Astrocyte (in vitro differentiated cells and primary cell): ENCODE measurements at regions not wholly inside any gene's neighbourhood (a gene's known extent, or its start where the extent isn't known, plus 50 kb on each side); places are given as distances from the start of the nearest gene placed in this dataset.

Experiments
- DNase-seq: peaks from one replicate; pipeline ENCODE4 v3.0.0-alpha.2; 2010; ENCODE audit warnings: low read depth
- FAIRE-seq: peaks from 2 replicates; lab custom pipeline; 2011; peaks lifted over from hg19 to GRCh38; lab: Jason Lieb, UNC
- H2AFZ ChIP-seq: 2 replicates; pipeline ENCODE4 v1.6.0; 2012; ENCODE audit warnings: low read depth, low read length, inconsistent platforms
- H3K27ac ChIP-seq: 2 replicates; pipeline ENCODE4 v1.5.1; 2011; ENCODE audit warnings: low read depth, low read length, inconsistent platforms
- H3K27me3 ChIP-seq: 2 replicates; pipeline ENCODE4 v1.6.0; 2011; ENCODE audit warnings: low read length, inconsistent platforms; ENCODE audit not compliant: insufficient read depth
- H3K36me3 ChIP-seq: 2 replicates; pipeline ENCODE4 v1.5.1; 2011; ENCODE audit warnings: low read length, inconsistent platforms; ENCODE audit not compliant: insufficient read depth
- H3K4me1 ChIP-seq: 2 replicates; pipeline ENCODE4 v1.5.1; 2011; ENCODE audit warnings: low read length, inconsistent platforms; ENCODE audit not compliant: insufficient read depth
- H3K4me2 ChIP-seq: 2 replicates; pipeline ENCODE4 v1.6.0; 2012; ENCODE audit warnings: low read length, inconsistent platforms
- H3K4me3 ChIP-seq: 2 replicates; pipeline ENCODE4 v1.5.1; 2011; ENCODE audit warnings: low read depth, mild to moderate bottlenecking, low read length, inconsistent platforms; ENCODE audit not compliant: insufficient read depth
- H3K79me2 ChIP-seq: 2 replicates; pipeline ENCODE4 v1.6.0; 2012; ENCODE audit warnings: mild to moderate bottlenecking, low read length, inconsistent platforms; ENCODE audit not compliant: insufficient read depth
- H3K9ac ChIP-seq: 2 replicates; pipeline ENCODE4 v1.6.0; 2012; ENCODE audit warnings: mild to moderate bottlenecking, low read length, inconsistent platforms
- H3K9me3 ChIP-seq: 2 replicates; pipeline ENCODE4 v1.5.1; 2012; ENCODE audit warnings: low read depth, mild to moderate bottlenecking, low read length, inconsistent platforms; ENCODE audit not compliant: insufficient read depth
- H4K20me1 ChIP-seq: 2 replicates; pipeline ENCODE4 v1.6.0; 2012; ENCODE audit warnings: low read length, inconsistent platforms; ENCODE audit not compliant: insufficient read depth
- H3K27ac Mint-ChIP-seq: one replicate; pipeline ENCODE4 v1.8.0; 2021; ENCODE audit warnings: mild to moderate bottlenecking, mixed read lengths; ENCODE audit not compliant: unreplicated experiment
- H3K27me3 Mint-ChIP-seq: one replicate; pipeline ENCODE4 v1.8.0; 2021; ENCODE audit warnings: low read depth, mixed read lengths; ENCODE audit not compliant: unreplicated experiment
- H3K36me3 Mint-ChIP-seq: one replicate; pipeline ENCODE4 v1.8.0; 2021; ENCODE audit warnings: low read depth, mixed read lengths; ENCODE audit not compliant: unreplicated experiment
- H3K4me1 Mint-ChIP-seq: one replicate; pipeline ENCODE4 v1.8.0; 2021; ENCODE audit warnings: low read depth, mixed read lengths; ENCODE audit not compliant: unreplicated experiment
- H3K4me3 Mint-ChIP-seq: one replicate; pipeline ENCODE4 v1.8.0; 2021; ENCODE audit warnings: mild to moderate bottlenecking, moderate library complexity, mixed read lengths; ENCODE audit not compliant: unreplicated experiment
- H3K9me3 Mint-ChIP-seq: one replicate; pipeline ENCODE4 v1.8.0; 2021; ENCODE audit warnings: mild to moderate bottlenecking, mixed read lengths; ENCODE audit not compliant: unreplicated experiment
- CTCF ChIP-seq: IDR thresholded peaks from 2 replicates; pipeline ENCODE4 v1.5.1; 2011; ENCODE audit warnings: low read depth, mild to moderate bottlenecking, inconsistent platforms, low read length, moderate library complexity; ENCODE audit not compliant: insufficient read depth
- EZH2 ChIP-seq: IDR thresholded peaks from 2 replicates; pipeline ENCODE4 v1.6.1; 2012; ENCODE audit warnings: mild to moderate bottlenecking, low read length, inconsistent platforms; ENCODE audit not compliant: insufficient read depth

- H3K27ac Mint-ChIP-seq: no peak overlapping the region
- Histone ChIP-seq H3K9ac (no peak overlapping the region), H3K36me3 (no peaks in the 10 kb centered on the region), H3K4me3 (no peak overlapping the region), H3K4me1 (no peaks in the 10 kb centered on the region), H4K20me1 (no peaks in the 10 kb centered on the region), H3K9me3 (no peaks in the 10 kb centered on the region), H3K27me3 (peaks cover 14% of the 10 kb centered on the region), H3K4me2 (no peak overlapping the region), H3K79me2 (no peaks in the 10 kb centered on the region), H3K27ac (no peak overlapping the region), H2AFZ (no peak overlapping the region)
- H3K36me3 Mint-ChIP-seq: no peaks in the 10 kb centered on the region
- TF ChIP-seq CTCF (no peak), EZH2 (no peak)
- peaks cover under 1% of the 10 kb centered on the region for H3K9me3 Mint-ChIP-seq
- no peak overlapping the region for H3K4me3 Mint-ChIP-seq
- peaks cover 52% of the 10 kb centered on the region for H3K27me3 Mint-ChIP-seq
- DNase-seq: no peak
- no peak for FAIRE-seq
- no peaks in the 10 kb centered on the region for H3K4me1 Mint-ChIP-seq
Observed at GRCh38 chr20:62558779-62559178, 83.0 kb upstream of the GATA5 start.

- no peak for DNase-seq
- Histone ChIP-seq H3K79me2 (no peaks in the 10 kb centered on the region), H3K9me3 (no peaks in the 10 kb centered on the region), H3K36me3 (no peaks in the 10 kb centered on the region), H2AFZ (no peak overlapping the region), H3K9ac (no peak overlapping the region), H3K4me1 (no peaks in the 10 kb centered on the region), H3K27ac (no peak overlapping the region), H3K27me3 (peaks cover 14% of the 10 kb centered on the region), H4K20me1 (no peaks in the 10 kb centered on the region), H3K4me3 (no peak overlapping the region), H3K4me2 (no peak overlapping the region)
- Mint-ChIP-seq H3K9me3 (no peaks in the 10 kb centered on the region), H3K4me1 (no peaks in the 10 kb centered on the region), H3K27ac (no peak overlapping the region), H3K4me3 (no peak overlapping the region), H3K36me3 (no peaks in the 10 kb centered on the region), H3K27me3 (peaks cover 49% of the 10 kb centered on the region)
- TF ChIP-seq EZH2: no peak
- no peak for TF ChIP-seq CTCF
- FAIRE-seq: no peak
Observed at GRCh38 chr20:62560162-62560561, 82.1 kb upstream of the SLCO4A1 start.

- H3K27ac Mint-ChIP-seq: no peak overlapping the region
- no peaks in the 10 kb centered on the region for H3K36me3 ChIP-seq
- no peak overlapping the region for H3K4me3 ChIP-seq
- H3K27ac ChIP-seq: no peak overlapping the region
- no peak overlapping the region for H3K4me2 ChIP-seq
- H3K4me3 Mint-ChIP-seq: no peak overlapping the region
- TF ChIP-seq EZH2 (peak; percentile 51), CTCF (no peak)
- H4K20me1 ChIP-seq: no peaks in the 10 kb centered on the region
- DNase-seq: no peak
- no peaks in the 10 kb centered on the region for H3K4me1 Mint-ChIP-seq
- H3K27me3 Mint-ChIP-seq: peaks cover 46% of the 10 kb centered on the region
- H3K9me3 ChIP-seq: no peaks in the 10 kb centered on the region
- H3K27me3 ChIP-seq: peaks cover 13% of the 10 kb centered on the region
- no peak for FAIRE-seq
- no peak overlapping the region for H3K9ac ChIP-seq
- no peaks in the 10 kb centered on the region for H3K36me3 Mint-ChIP-seq
- no peaks in the 10 kb centered on the region for H3K9me3 Mint-ChIP-seq
- H3K79me2 ChIP-seq: no peaks in the 10 kb centered on the region
- no peaks in the 10 kb centered on the region for H3K4me1 ChIP-seq
- H2AFZ ChIP-seq: no peak overlapping the region
Observed at GRCh38 chr20:62561182-62561581, 81.1 kb upstream of the SLCO4A1 start.
